ENCODE measurements at regions not wholly inside any gene's neighbourhood (a gene's known extent, or its start where the extent isn't known, plus 50 kb on each side); places are given as distances from the start of the nearest gene placed in this dataset.

DNA sequence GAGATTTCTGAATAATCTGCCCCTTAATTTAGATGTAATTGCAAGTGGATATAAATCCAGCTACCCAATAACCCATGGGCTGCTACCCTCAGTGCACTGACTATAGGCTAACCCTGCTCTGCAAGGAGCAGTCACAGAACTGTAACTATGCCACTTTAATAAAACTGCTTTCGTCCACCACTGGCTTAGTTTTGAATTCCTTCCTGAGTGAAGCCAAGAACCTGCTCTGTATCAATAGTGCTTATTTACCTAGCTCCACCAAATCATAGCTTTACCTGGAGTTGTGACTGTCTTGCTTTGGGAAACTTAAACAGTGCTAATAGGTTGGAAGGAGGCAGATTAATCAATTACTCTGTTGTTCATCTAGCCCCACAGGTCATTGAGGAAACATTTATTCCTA lies 1524.4 kb upstream of the SEL1L start:
- no peak for TF ChIP-seq POLR2A (IDR thresholded peaks at IDR 0.05)
- TF ChIP-seq EP300 (IDR thresholded peaks at IDR 0.05): no peak

All from upper lobe of left lung (tissue), 4 donors.